GM10266 (cell line): ENCODE measurements at regions not wholly inside any gene's neighbourhood (a gene's known extent, or its start where the extent isn't known, plus 50 kb on each side); places are given as distances from the start of the nearest gene placed in this dataset.

Experiments used
- DNase-seq: peaks from one replicate; pipeline ENCODE4 v3.0.0; 2012; ENCODE audit errors: extremely low spot score
- TF ChIP-seq, protein P1 (sequence below): IDR thresholded peaks from 2 replicates; pipeline ENCODE4 v1.5.1; 2012; ENCODE audit warnings: mild to moderate bottlenecking, low read depth; ENCODE audit not compliant: control insufficient read depth, insufficient read depth; ENCODE audit errors: missing control alignments

DNA sequence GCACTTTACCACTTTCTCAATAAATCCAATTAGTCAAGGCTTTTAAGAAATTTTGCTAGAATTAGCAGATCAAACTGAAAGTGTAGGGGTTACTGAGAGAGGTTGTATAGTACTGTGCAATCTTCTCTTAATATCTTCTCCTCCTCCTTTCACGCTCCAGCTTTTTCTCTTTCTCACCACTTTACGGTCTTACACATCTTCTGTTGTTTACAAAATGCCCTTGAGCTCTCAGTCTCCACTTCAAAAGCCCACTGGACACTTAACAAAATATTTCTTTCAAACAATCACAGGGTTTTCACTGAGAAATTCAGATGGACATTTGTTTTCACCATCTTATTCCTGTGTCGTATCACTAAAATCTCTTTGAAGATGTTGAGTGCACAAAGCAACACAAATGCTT, 678.2 kb downstream of the ADGRL2 start:
- no peak for DNase-seq
- TF ChIP-seq, protein P1, sequence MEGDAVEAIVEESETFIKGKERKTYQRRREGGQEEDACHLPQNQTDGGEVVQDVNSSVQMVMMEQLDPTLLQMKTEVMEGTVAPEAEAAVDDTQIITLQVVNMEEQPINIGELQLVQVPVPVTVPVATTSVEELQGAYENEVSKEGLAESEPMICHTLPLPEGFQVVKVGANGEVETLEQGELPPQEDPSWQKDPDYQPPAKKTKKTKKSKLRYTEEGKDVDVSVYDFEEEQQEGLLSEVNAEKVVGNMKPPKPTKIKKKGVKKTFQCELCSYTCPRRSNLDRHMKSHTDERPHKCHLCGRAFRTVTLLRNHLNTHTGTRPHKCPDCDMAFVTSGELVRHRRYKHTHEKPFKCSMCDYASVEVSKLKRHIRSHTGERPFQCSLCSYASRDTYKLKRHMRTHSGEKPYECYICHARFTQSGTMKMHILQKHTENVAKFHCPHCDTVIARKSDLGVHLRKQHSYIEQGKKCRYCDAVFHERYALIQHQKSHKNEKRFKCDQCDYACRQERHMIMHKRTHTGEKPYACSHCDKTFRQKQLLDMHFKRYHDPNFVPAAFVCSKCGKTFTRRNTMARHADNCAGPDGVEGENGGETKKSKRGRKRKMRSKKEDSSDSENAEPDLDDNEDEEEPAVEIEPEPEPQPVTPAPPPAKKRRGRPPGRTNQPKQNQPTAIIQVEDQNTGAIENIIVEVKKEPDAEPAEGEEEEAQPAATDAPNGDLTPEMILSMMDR = no peak

GRCh38 chr1:82472489-82473131, 671.9 kb downstream of the ADGRL2 start:
- no peak for DNase-seq
- TF ChIP-seq, protein P1 = no peak

GRCh38 chr1:82466891-82467290, 666.2 kb downstream of the ADGRL2 start:
- no peak for DNase-seq
- TF ChIP-seq, protein P1 = no peak

- DNase-seq = no peak
- TF ChIP-seq, protein P1 = no peak
Measured at GRCh38 chr1:82466416-82466815, 665.7 kb downstream of the ADGRL2 start.

DNA sequence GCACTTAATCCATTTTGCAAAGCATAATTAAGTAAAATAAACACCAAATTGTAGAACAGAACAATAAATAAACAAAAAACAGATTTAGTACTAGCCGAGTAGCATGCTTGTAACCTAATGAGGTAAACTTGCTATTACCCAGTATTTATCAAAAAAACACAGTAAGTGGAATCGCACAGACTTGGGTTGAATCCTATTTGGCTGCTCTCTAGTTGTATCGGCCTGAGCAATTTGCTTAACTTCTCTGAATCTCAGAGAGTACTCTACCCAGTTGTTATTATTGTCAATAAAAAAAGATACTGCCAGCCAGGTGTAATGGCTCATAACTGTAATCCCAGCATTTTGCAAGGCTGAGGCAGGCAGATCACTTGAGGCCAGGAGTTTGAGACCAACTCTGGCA, 664.3 kb downstream of the ADGRL2 start:
- TF ChIP-seq, protein P1 = no peak
- DNase-seq = no peak

DNA sequence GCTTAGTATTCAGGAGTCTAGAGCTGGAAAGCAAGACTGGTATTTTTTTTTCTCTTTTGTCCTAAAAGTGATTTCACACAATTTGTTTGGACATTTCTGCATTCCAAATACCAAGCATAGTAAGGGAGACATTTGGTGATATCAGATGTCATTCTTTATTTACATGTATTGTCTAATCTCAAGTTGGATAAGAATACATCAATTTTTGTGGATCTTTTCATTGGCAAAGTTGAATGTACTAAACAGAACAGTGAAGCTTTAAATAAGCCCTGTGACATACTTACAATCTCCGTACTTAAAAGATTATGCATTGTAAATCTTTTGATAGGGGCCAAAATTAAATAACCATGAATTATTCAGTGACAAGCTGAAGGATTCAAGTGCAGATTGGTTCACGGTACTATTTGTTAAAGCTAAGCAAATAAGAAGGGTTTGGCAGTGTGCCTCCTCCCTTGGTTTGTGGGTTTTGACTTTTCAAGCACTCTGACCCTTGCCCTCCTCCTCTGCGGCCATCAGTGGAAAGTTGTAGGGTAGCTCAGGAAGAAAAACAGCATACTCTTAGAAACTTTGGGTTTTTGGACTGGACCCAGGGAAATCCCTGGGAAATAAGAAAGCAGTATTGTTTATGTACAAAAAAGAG, 663.7 kb downstream of the ADGRL2 start:
- DNase-seq = no peak
- TF ChIP-seq, protein P1 = no peak

DNA sequence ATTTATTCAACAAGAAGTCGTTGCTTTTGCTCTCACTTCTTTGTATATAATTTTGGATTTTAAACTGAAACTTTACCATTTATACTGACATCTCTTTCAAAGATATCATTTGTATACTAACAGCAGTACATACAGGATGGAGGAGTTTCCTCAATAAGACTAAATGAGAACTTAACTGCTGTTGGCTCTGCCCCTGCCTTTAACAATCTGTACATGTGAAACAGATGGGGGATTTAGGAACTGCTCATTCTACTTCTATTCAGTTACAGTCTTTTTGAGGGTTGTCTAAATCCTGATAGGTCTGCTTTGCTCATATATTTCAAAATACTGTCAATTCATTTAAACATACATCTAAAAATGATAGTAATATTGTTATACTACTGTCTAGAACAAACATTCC, 663.2 kb downstream of the ADGRL2 start:
- DNase-seq = no peak
- TF ChIP-seq, protein P1 = no peak
